SH-SY5Y (cell line): ENCODE measurements at regions not wholly inside any gene's neighbourhood (a gene's known extent, or its start where the extent isn't known, plus 50 kb on each side); places are given as distances from the start of the nearest gene placed in this dataset.

ENCODE experiments used
- GATA2 ChIP-seq: IDR thresholded peaks from 2 replicates; pipeline ENCODE4 v1.6.1; 2011; ENCODE audit warnings: mild to moderate bottlenecking, low read depth, low read length
- GATA3 ChIP-seq: IDR thresholded peaks from 2 replicates; pipeline ENCODE4 v1.6.1; 2011; ENCODE audit warnings: low read depth, mild to moderate bottlenecking, low read length, moderate library complexity

DNA sequence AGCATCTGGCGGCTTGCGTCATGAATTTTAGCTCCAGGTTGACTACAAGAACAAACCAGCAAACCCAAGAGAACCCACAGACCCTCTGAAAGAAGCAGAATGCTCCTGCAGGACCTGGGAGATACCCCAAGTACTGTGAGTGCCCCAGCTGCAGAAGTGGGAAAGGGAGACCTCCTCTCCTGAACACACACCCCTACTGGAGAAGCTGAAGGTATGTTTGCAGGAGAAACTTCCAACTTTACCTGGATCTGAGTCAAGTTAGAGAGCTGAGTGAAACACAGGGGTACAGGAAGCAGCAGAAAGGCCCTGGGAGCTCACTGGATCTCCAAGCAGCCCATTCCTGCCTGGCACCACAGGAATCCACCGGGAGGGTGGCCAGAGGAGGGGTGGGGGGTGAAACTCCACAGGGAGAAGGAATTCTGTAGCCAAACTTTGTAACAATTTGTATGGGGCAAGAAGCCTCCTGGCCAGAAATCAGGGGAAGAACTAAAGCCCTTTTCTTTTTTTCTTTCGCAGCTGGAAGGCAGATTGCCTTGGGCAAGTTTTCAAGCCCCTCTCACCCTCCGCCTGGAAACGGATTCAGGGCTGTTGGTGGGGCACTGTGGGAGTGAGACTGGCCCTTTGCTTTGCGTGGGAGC, 576.2 kb downstream of the BNC2 start:
- TF ChIP-seq GATA2 = no peak
- TF ChIP-seq GATA3 = no peak
